Hindlimb muscle (tissue), 1 donor: ENCODE measurements at regions not wholly inside any gene's neighbourhood (a gene's known extent, or its start where the extent isn't known, plus 50 kb on each side); places are given as distances from the start of the nearest gene placed in this dataset.
A peak's percentile ranks its signal among the peaks of the same experiment; 100 is the strongest.

ENCODE experiments used
- DNase-seq: peaks from one replicate; pipeline ENCODE4 v3.0.0-alpha.2; 2013

DNA sequence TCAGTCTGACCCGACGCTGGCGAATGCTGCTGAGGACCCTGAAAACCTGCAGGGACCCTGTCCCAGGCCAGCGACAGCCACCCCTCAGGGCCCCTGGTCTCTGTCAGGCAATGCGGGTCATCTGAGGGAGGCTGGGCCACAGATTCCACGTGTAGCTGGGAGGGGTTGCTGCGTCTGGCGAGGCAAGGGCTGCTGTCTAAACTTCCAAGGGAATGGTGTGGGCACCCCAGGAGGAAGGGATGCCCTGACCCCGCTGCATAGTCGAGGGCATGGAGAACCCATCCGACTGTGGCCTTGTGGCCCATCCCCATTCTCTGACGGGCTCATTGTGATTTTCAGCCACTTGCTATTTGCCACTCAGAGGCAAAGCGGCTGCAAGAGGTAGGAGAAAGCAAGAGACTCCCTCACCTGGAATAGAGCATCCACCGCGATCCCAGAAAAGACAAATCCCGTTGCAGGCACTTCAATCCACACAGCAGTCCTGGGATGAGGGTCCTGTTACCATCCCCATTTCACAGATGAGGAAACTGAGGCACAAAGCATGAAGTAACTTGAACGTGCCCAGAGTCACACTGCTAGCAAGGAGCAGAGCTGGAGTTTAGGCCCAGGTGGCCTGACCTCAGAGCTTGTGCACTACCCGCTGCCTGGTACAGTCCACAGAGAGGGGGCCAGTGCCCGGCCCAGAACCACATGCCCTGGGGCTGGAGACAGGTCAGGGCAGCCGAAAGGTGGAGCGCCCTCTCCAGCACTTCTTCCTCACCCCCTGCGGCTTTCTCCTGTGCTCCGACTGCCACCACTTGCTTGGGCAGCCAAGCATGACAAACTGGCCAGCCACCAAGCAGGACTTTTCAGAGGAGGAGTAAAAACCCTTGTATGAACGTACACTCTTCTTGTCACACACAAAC is 163.8 kb upstream of the KLF14 start:
- DNase-seq = no peak

DNA sequence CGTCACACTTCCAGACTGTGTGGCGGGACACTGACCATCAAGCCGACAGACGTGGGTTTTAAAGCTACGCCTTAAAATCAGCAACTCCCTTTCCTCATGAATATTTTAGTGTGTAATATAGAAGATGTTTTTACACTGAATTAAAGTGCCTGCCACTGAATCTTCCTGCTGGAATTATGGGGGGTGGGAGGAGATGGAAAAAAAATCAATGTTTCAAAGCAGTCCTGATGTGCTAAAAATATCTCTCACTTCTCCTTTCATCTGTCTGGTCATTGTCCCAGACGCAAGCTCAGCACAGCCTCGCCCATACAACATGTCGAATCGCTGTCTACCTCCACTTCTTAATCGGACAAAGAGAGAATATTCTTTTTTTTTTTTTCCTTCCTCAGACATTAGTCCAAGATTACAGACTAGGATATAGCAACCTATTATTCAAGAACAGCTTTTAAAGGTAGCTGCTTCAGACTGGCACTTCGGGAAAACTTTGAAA is 165.1 kb upstream of the KLF14 start:
- no peak for DNase-seq

DNA sequence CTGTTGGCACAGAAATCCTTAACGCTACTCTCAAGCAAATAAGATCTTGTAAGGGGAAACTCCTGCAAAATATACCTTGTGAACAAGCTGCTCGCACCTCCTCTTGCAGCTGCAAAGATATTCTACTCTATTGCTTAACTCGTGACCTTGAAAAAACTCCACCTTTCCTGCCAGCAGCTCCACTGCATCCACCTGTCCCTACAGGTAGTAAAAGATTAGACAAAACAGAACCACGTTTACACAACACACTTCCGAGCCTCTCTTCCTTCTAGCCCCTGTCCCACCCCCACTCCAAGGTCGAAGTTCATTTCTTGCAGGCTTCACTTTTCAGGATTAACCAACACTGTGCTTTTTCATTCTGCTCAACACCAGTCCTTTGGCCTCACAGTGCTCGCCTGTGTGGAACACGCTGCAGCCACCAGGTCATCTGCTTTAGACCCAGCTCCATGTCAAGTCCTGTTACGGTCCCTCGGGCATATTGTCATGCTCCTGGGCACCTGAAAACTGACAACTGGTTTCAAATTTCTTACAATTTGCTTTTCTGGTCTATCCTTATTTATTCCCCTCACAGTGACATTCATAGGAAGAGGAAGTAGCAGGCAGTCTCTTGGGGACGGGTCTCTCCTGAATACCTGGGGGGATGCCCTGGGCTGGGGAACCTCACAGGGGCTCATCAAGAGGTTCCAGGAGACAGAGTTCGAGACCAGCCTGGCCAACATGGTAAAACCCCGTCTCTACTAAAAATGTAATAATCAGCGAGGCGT is 165.8 kb upstream of the KLF14 start:
- DNase-seq = no peak

DNA sequence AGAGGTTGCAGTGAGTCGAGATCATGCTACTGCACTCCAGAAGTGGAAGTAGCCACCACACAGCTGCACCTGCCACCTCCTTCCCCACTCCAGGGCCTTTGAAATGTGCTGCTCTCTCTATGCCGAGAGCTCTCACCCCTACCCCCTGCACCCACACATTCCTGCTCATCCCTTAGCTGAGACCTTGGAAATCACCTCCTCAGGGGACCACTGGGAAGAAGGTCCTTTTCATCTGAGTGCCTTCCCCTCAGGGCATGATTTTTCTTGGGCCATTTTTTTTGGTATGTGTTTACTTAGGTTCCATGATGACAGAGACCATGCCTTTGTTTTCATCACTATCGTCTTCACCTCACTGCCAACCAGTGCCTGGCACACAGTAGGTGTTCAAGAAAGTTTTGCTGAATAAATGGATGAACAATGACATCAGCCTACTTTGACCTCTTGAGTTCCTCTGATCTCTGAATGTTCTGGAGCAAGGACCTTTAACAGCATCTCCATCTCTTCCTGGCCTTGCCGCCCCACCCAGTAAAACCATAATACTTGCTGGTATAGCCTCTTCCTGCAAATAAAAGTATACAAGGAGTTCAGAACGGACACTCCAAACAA is 166.6 kb upstream of the KLF14 start:
- DNase-seq = no peak

DNA sequence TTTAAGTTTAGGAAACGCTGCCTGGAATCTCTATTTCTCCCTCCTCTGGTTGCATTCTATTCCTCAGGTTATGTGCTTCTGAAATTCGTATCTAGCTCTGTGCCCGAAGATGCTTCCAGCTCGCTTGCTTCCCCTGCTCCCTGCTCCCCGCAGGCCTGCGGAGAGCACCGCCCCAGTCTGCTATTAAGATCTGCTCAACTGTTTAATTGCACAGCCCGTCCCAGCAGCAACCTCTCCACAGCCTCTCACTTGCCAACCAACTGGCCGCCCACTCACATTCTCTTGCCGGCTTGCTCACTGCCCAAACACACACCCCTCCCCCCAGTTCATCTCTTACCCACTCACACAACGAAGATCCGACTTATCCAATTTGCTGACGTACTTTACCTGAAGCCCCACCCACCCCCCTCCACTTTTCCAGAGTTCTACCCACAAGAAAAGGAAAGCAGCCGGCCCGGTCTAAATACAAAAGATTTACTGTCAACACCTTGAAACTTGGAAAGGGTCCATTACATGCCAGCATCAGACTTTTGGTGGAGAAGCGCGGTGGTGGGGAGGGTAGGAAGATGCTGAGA is 167.3 kb upstream of the KLF14 start:
- peak; percentile 61 for DNase-seq

DNA sequence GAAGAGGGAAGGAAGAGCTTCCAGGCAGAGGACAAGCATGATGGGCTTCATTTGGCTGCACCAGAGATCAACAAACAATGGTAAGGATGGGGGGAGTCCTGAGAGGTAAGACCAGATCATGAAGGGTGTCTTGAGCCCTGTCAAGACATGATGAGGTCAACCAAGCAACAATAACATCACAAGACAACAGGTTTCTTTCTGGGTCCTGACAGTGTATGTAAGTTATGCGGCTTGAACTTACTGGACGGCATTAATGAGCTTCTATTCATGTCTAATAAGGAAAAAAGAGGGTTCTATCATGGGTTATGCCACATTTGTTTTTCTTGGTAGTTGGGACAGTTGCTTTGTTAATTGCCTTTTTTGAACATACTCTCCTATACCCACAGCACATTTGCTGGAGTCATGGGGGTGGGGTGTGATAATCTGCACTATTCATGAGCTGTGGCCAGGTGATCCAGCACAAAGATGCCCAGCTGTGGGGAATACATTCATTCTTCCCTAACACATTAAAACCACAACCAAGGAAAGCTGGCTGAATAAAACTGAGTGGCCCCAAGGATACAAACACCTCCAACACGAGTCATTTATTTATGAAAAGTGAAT is 168.8 kb upstream of the KLF14 start:
- no peak for DNase-seq

DNA sequence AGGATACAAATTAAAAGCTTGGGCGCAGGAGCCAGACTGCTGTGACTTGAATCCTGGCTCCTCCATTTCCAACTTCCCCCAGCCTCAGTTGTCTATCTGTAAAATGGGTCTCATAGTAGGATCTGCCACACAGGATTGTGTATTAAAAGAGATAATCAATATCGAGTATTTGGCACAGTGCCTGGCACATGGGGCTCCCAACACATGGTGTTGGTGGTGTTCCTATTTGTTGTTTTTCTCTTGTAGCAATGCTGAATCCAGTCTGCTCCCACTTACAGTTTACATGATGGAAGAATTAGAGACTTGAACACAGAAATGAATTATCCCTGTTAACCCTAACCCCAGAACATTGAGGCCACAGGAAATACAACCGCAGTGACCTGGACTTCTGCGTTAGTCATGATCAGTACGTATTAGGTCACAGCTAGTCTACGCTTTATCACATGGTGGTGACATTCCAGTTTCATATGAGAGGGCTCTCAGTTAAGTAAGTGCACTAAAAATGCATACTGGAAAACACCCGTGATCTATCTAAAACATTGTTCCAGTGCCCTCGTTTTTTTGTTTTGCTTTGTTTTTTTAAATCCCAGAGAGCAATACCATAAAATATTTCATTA is 169.5 kb upstream of the KLF14 start:
- DNase-seq = no peak

DNA sequence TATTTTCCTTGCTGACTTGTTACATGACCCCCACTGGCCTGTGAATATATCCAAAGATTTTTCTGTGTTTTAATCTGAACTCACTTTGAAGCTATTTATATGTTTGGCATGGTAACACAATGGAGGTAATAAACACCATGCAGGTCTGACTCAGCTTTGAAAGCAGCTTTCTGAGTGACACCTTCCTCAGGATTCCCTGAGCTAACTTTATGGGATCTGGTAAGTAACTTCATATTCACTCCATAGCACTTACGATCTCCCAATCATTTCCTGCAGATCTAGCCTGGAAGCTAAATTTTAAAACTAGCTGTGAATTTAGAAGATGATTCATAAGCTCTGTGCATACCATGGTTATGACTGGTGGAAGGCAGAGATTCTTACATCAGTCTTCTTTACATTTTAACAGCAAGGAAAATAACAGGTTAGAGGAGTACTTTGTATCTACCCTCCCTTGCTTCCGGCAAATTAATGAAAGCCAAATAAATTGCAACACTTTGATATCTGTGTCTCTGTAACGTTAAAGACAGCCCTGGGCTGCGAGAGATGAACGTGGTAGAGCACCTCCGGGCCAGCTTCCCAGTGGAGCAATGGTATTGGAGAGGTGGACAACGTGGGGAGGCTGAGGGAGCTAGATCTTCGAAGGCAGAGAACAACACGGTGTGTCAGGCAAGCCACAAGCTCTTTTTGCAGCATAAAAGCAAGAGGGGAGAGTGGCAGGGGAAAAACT is 170.2 kb upstream of the KLF14 start:
- no peak for DNase-seq

DNA sequence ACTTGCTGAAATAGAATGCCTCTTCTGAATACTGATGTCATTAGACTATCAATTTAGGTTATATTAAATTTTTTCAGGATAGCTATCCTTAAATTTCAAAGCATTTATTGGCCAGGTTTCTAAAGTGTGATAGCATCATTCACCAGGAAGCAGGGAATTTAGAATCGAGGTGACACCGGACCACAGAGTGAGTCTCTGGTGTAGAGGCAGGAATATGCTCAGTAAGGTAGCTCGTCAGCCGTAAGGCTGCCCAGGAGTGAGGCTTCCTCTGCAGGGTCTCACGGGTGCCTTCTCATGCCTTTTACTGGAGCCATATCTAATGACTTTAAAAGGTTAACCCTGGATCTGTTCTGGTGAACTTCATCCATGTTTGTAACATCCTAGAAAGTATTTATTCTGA is 170.8 kb upstream of the KLF14 start:
- DNase-seq = no peak

DNA sequence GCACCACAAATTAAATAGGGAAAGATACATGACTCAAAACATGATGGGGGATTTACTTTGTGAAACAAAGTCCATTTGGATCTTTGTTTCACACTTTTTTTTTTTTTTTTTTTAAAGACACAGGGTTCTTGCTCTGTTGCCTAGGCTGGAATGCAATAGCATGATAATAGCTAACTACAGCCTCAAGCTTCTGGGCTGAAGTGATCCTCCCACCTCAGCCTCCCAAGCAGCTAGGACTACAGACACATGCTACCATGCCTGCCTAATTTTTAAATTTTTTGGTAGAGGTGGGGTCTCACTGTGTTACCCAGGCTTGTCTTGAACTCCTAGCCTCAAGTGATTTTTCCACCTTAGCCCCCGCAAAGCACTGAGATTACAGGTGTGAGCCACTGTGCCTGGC is 172.6 kb upstream of the KLF14 start:
- DNase-seq = no peak

DNA sequence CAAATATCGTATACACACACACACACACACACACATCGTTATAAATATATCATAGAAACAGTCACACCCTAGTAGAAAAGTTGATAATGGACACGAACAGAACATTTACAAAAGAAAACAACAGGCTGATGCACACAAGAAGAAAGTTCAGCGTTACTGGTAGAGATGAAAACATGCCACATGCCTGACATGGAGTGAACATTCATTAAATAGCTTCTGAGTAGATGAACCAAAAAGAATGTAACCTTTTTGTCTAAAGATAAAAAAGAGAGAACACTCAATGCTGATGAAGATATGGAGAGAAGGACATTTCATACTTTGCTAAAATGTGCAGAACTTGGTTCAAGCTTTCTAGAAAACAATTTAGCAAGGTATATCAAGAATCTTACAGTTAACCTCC is 173.4 kb upstream of the KLF14 start:
- DNase-seq = no peak

DNA sequence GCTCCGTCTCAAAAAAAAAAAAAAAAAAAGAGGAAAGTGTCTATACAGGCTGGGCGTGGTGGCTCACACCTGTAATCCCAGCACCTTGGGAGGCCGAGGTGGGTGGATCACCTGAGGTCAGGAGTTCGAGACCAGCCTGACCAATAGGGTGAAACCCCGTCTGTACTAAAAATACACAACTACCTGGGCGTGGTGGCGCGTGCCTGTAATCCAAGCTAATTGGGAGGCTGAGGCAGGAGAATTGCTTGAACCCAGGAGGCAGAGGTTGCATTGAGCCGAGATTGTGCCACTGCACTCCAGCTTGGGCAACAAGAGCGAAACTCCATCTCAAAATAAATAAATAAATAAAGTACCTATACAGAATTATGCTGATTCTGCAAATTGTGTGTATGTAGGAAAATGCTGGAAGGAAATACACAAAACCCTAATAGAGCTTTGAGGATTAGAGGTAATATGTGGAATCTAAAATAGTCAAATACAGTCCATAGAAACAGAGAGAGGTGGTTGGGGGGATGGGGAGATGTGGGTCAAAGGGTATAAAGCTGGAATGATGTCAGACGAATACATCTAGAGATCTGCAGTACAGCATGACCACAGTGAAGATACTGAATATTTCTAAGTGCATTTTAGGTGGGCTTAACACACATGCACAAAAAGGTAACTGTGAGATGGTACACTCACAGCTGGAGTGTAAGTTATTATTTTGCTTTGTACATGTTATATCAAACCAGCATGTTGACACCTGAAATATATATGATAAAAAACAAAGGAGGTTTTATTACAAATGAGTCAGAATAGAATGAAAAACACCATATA is 174.5 kb upstream of the KLF14 start:
- no peak for DNase-seq

DNA sequence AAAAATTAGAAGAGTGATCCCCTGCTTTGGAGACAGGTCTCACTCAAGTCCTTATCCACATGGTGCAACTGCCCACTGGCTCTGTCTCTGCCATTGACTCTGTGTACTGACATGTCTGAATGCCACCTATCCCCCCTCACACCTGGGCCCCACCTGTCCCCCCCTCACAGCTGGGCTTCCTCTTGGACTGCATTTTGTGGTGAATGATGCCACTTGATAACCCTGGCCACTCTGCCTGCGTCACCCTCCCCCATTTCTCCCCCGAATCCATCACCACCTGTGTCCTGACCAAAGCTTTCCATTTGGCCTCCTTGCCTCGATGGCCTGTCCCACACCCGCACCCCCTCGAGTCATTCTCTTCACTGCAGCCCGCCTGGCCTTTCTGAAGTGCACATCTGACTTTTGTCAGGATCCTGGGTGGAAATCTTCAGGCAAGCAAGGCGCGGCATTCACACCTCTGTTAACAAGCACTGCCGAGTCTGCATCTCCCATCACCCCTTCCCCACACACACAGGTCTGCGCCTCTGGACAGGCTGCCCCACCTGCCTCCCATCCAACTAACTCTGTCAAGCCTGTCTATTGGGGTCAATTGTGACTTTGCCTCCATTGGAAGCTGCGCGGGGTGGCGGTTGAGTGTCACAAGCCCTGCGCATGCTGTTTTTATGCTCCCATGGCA is 175.3 kb upstream of the KLF14 start:
- DNase-seq = no peak

DNA sequence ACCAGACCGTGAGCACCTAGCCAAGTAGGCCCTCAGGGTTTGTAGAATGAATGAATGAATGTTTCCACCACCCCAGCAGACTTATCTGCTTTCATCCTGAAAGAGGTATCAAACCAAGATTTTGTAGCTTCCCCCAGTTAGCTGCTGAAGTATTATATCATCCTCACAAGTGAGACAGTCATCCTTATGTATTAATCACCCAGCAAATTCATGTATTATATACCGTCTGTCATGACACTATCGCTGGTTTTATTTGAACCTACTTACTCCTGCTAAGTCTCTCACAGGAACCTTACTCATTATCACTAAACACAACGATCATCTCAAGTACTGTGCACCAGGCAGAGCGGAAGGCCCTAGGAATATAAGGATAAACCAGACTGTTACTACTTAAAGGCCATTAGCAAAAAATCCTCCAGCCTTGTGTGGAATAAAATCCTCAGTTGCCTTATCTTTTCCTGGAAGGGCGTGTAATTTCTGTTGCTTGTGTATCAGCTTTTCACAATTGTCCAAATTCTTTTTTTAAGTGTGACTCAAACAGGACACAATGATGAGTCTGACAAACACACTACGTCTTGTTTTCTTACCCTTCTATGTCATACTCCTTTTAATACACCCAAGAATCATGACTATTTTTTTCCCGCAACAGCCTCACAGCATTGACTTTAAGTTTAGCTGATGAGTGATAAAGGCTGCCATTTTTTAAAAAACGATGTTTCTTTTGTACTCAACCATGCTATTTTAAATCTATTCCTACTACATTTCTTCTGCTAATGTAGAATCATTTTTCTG is 176.1 kb upstream of the KLF14 start:
- no peak for DNase-seq

DNA sequence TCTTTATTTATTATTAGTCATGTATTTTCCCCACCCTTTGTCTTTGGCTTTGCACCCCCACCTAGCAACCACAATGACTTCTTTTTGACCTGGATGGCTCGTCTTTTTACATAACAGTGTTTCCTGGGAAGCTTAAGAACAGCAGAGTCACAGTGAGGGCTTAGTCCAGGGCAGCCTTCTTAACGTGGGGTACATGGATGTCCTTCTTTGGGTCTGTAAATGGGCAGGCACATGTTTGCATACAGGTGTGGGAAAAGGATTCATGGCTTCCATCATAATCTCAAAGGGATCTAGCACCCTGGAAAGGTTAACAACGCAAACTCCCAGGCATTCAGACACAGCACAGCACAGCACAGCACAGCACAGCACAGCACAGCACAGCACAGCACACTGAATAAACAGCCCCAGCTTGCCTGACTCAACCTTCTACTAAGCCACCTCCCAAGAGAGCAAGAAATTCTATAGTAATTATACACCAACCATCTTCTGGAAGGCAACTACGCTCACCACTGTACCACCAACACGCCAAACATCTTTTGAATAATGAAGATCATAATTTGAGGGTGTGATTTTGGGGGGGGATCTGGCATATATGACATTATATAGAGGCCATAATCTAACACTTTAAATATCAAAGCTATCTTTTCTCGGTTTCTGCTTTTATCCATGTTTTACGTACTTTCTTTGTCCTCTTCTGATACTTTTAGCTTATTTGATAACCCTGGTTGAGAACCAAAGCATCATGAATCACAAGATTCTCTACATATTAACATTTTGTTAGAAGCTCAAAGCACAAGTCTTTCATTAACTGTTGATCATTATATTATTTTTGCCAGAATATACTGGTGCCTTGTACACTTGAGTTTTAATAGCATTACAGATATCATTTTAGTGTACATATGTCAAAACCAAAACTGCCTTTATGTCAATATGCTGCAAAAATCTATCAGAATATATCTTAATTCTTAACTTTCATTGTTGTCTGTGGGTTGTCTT is 177.2 kb upstream of the KLF14 start:
- no peak for DNase-seq

DNA sequence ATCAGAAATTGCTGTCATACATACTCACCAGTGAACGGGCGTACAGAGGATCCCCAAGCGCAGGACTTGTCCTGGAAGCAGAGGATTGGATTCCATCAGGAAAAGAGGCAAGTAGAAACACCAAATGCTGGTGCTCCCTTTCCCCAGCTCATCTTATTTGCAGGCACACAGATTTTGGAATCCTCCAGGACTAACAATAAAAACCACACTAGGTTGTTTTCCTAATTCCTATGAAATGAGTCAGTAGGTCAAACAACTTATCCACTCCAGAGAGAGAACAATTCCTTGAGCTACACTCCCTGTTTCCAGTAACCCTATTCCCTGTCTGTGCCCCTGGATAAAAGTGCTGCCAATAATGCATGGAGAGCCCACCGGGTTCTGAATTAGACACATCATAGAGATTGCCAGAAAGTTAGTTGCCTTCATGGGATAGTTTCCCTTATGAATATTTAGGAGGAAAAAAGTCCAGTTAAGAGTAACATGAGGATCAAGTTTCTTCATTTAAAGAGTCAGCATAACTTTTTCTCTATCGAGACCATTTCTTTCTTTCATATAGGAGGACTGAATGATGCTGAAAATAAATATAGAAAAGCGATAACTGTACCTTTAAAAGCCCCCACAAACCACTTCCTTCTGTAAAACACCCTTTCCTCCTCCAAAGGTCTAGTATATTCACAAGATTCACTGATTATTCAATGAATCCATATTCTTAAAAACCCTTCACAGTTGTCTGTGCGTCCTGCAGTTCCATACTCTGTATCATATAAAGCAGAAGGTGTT is 178.3 kb upstream of the KLF14 start:
- no peak for DNase-seq
